ENCODE measurements at regions not wholly inside any gene's neighbourhood (a gene's known extent, or its start where the extent isn't known, plus 50 kb on each side); places are given as distances from the start of the nearest gene placed in this dataset.

DNA sequence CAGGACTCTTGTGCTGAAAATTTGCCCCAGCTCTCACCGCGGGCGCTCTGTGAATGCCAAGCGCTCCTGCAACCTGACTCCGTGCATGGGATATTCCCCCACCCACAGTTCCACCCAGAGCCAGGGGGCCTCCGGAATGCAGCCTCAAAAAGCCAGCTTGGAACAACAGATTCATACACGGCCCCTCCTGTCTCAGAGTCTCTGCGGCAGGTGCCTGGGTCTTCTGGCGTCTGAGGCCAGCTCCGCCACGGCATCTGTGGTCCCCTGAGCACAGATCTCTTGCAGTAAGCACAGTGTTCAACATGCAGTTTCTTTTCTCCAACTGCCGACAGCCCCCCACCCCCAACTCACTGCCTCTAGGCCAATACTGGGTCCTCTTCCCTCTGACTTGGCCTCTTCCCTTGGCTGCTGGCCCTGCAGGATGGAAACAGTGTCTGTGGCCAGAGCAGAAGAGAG, 355.7 kb upstream of the IRX2 start:
- H3K9me3 ChIP-seq (ENCODE audit: insufficient read depth, low read depth, low read length), result no peaks in the 10 kb centered on the region
- H3K9me2 ChIP-seq (replicated peaks; ENCODE audit: low read depth, low read length), result no peaks in the 10 kb centered on the region
- H3K27me3 ChIP-seq (ENCODE audit: insufficient read depth, low read length, poor library complexity, severe bottlenecking), result no peaks in the 10 kb centered on the region
- H3K4me3 ChIP-seq (ENCODE audit: low read length, poor library complexity, severe bottlenecking), result no peak overlapping the region
- H3K36me3 ChIP-seq (ENCODE audit: insufficient read depth, low read length), result no peaks in the 10 kb centered on the region
- no peak overlapping the region for H3K9ac ChIP-seq (ENCODE audit: low read depth, low read length, poor library complexity, severe bottlenecking)
- H4K20me1 ChIP-seq (ENCODE audit: insufficient read depth, low read length, poor library complexity, severe bottlenecking), result no peaks in the 10 kb centered on the region
- TF ChIP-seq, protein P1, sequence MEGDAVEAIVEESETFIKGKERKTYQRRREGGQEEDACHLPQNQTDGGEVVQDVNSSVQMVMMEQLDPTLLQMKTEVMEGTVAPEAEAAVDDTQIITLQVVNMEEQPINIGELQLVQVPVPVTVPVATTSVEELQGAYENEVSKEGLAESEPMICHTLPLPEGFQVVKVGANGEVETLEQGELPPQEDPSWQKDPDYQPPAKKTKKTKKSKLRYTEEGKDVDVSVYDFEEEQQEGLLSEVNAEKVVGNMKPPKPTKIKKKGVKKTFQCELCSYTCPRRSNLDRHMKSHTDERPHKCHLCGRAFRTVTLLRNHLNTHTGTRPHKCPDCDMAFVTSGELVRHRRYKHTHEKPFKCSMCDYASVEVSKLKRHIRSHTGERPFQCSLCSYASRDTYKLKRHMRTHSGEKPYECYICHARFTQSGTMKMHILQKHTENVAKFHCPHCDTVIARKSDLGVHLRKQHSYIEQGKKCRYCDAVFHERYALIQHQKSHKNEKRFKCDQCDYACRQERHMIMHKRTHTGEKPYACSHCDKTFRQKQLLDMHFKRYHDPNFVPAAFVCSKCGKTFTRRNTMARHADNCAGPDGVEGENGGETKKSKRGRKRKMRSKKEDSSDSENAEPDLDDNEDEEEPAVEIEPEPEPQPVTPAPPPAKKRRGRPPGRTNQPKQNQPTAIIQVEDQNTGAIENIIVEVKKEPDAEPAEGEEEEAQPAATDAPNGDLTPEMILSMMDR (conservative IDR thresholded peaks at IDR 0.05; ENCODE audit: low read length), result no peak
- TF ChIP-seq EZH2phosphoT487 (IDR thresholded peaks at IDR 0.05; ENCODE audit: borderline replicate concordance), result no peak
- no peaks in the 10 kb centered on the region for H3F3A ChIP-seq (ENCODE audit: low read depth)
- H2AFZ ChIP-seq (ENCODE audit: low read length), result no peak overlapping the region
- no peaks in the 10 kb centered on the region for H3K4me1 ChIP-seq (ENCODE audit: insufficient read depth, low read length, poor library complexity, severe bottlenecking)
- H3K4me2 ChIP-seq (ENCODE audit: low read depth, low read length, poor library complexity, severe bottlenecking), result no peak overlapping the region
- H3K79me2 ChIP-seq (ENCODE audit: insufficient read depth, low read length), result no peaks in the 10 kb centered on the region

DNA sequence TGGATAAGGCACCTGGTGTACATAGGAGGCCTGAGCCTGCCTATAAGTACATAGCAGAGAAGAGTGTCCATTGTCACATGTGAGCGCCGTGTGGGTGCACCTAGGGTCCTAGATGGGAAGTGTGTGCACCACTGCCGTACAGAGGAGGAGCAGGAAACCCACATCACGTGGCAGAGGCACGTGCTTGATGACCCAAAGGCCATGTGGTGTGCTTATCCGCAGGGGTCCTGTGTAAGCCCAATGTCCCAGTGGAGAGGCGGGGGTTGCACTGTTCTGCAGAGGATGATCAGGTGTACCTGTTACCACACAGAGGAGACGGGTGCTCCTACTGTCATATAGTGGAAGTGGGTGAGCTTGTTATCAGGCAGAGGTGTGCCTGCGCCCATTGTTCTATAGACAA, 354.1 kb upstream of the IRX2 start:
- H3F3A ChIP-seq (ENCODE audit: low read depth), result no peaks in the 10 kb centered on the region
- no peak for TF ChIP-seq EZH2phosphoT487 (IDR thresholded peaks at IDR 0.05; ENCODE audit: borderline replicate concordance)
- TF ChIP-seq, protein P1 (conservative IDR thresholded peaks at IDR 0.05; ENCODE audit: low read length), result no peak
- no peak overlapping the region for H3K4me3 ChIP-seq (ENCODE audit: low read length, poor library complexity, severe bottlenecking)
- H2AFZ ChIP-seq (ENCODE audit: low read length), result no peak overlapping the region
- H3K9ac ChIP-seq (ENCODE audit: low read depth, low read length, poor library complexity, severe bottlenecking), result no peak overlapping the region
- no peaks in the 10 kb centered on the region for H3K9me2 ChIP-seq (replicated peaks; ENCODE audit: low read depth, low read length)
- H4K20me1 ChIP-seq (ENCODE audit: insufficient read depth, low read length, poor library complexity, severe bottlenecking), result no peaks in the 10 kb centered on the region
- H3K4me2 ChIP-seq (ENCODE audit: low read depth, low read length, poor library complexity, severe bottlenecking), result no peak overlapping the region
- no peaks in the 10 kb centered on the region for H3K27me3 ChIP-seq (ENCODE audit: insufficient read depth, low read length, poor library complexity, severe bottlenecking)
- no peaks in the 10 kb centered on the region for H3K79me2 ChIP-seq (ENCODE audit: insufficient read depth, low read length)
- no peaks in the 10 kb centered on the region for H3K36me3 ChIP-seq (ENCODE audit: insufficient read depth, low read length)
- no peaks in the 10 kb centered on the region for H3K4me1 ChIP-seq (ENCODE audit: insufficient read depth, low read length, poor library complexity, severe bottlenecking)
- peaks cover 6% of the 10 kb centered on the region; the same call in 1 of the 2 replicates for H3K9me3 ChIP-seq (ENCODE audit: insufficient read depth, low read depth, low read length)

DNA sequence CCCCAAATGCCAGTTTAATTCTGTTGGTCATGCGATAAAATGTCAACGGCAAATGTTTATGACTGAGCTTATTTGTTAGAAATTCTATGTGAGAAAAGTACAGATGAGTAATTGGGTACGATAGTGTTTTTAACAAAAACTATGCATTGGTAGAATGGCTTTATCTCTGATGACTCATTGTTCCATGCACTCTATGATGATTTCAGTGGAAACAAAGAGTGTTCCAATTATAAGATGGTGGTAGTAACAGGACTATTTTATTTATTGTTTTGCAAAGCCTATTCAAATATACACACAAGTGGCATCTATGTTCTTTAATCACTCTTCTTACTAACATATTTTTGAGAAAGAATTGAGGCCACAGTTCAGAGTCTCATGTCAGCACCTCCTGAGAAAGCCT, 353.7 kb upstream of the IRX2 start:
- Histone ChIP-seq H2AFZ (ENCODE audit: low read length) (no peak overlapping the region), H3K4me3 (ENCODE audit: low read length, poor library complexity, severe bottlenecking) (no peak overlapping the region), H3K4me2 (ENCODE audit: low read depth, low read length, poor library complexity, severe bottlenecking) (no peak overlapping the region), H3K27me3 (ENCODE audit: insufficient read depth, low read length, poor library complexity, severe bottlenecking) (no peaks in the 10 kb centered on the region), H3K9me2 (replicated peaks; ENCODE audit: low read depth, low read length) (no peaks in the 10 kb centered on the region), H3K9me3 (ENCODE audit: insufficient read depth, low read depth, low read length) (peaks cover 10% of the 10 kb centered on the region; the same call in 1 of the 2 replicates), H3K9ac (ENCODE audit: low read depth, low read length, poor library complexity, severe bottlenecking) (no peak overlapping the region), H3F3A (ENCODE audit: low read depth) (no peaks in the 10 kb centered on the region), H3K79me2 (ENCODE audit: insufficient read depth, low read length) (no peaks in the 10 kb centered on the region), H3K36me3 (ENCODE audit: insufficient read depth, low read length) (no peaks in the 10 kb centered on the region), H3K4me1 (ENCODE audit: insufficient read depth, low read length, poor library complexity, severe bottlenecking) (no peaks in the 10 kb centered on the region), H4K20me1 (ENCODE audit: insufficient read depth, low read length, poor library complexity, severe bottlenecking) (no peaks in the 10 kb centered on the region)
- TF ChIP-seq, protein P1 (conservative IDR thresholded peaks at IDR 0.05; ENCODE audit: low read length), result no peak
- TF ChIP-seq EZH2phosphoT487 (IDR thresholded peaks at IDR 0.05; ENCODE audit: borderline replicate concordance), result no peak

Measured in Loucy (cell line).